ENCODE measurements at regions not wholly inside any gene's neighbourhood (a gene's known extent, or its start where the extent isn't known, plus 50 kb on each side); places are given as distances from the start of the nearest gene placed in this dataset.

GRCh38 chr7:94274828-94275227 lies 119.9 kb upstream of the COL1A2 start:
- H3K4me2 ChIP-seq (ENCODE audit: insufficient read depth, low read length, poor library complexity, severe bottlenecking) = no peak overlapping the region
- no peak overlapping the region for H4K8ac ChIP-seq (ENCODE audit: low read depth, low read length)
- no peak overlapping the region for H2AFZ ChIP-seq (ENCODE audit: low read length)
- H2BK15ac ChIP-seq (ENCODE audit: low read length) = no peak overlapping the region
- H3K23ac ChIP-seq (ENCODE audit: low read depth, low read length, poor library complexity) = no peak overlapping the region
- no peaks in the 10 kb centered on the region for H3K36me3 ChIP-seq (replicated peaks in 1 of 2; ENCODE audit: control insufficient read depth in 2 of 2, insufficient read depth in 2 of 2, low read length in 2 of 2)
- no peak overlapping the region for H2AK5ac ChIP-seq (ENCODE audit: low read depth, low read length)
- H4K91ac ChIP-seq (ENCODE audit: low read depth, low read length, poor library complexity) = no peak overlapping the region
- H3K79me1 ChIP-seq (ENCODE audit: low read depth, low read length) = no peaks in the 10 kb centered on the region
- H2BK12ac ChIP-seq (ENCODE audit: low read length) = no peak overlapping the region
- H3K18ac ChIP-seq (ENCODE audit: low read length) = no peak overlapping the region
- no peak overlapping the region for H2BK5ac ChIP-seq (ENCODE audit: low read length)
- no peak overlapping the region for H2BK120ac ChIP-seq (ENCODE audit: low read depth, low read length)
- H3K9ac ChIP-seq (ENCODE audit: low read depth, low read length, poor library complexity) = no peak overlapping the region
- no peak overlapping the region for H3K14ac ChIP-seq (ENCODE audit: low read length)
- H3K4me1 ChIP-seq (ENCODE audit: control insufficient read depth in 2 of 2, insufficient read depth in 1 of 2, low read depth in 1 of 2, low read length in 2 of 2) = peaks cover 0 to 18% of the 10 kb centered on the region in 2 donors
- no peak overlapping the region for H3K4me3 ChIP-seq (ENCODE audit: low read length in 2 of 2)
- H3K9me3 ChIP-seq (replicated peaks in 1 of 2; ENCODE audit: control insufficient read depth in 2 of 2, insufficient read depth in 1 of 2, low read depth in 1 of 2, low read length in 2 of 2) = peaks cover 0 to 7% of the 10 kb centered on the region in 2 donors
- WGBS, 2 donors (ENCODE audit: extremely low coverage in 2 of 2, insufficient read length in 2 of 2, insufficient replicate concordance in 1 of 2) = no CpG with 5 or more reads among the region's 3 CpGs
- H3K27me3 ChIP-seq (ENCODE audit: control insufficient read depth in 3 of 3, insufficient read depth in 3 of 3, low read depth in 1 of 3, low read length in 3 of 3) = no peaks in the 10 kb centered on the region
- H3K27ac ChIP-seq (replicated peaks; ENCODE audit: low read length) = no peak overlapping the region
- no peak for DNase-seq (ENCODE audit: low spot score)
- no peak overlapping the region for H3K4ac ChIP-seq (ENCODE audit: low read length)

- no peak overlapping the region for H2BK5ac ChIP-seq (ENCODE audit: low read length)
- peaks cover 0 to 7% of the 10 kb centered on the region in 2 donors for H3K9me3 ChIP-seq (replicated peaks in 1 of 2; ENCODE audit: control insufficient read depth in 2 of 2, insufficient read depth in 1 of 2, low read depth in 1 of 2, low read length in 2 of 2)
- H2BK15ac ChIP-seq (ENCODE audit: low read length) = no peak overlapping the region
- H3K4me2 ChIP-seq (ENCODE audit: insufficient read depth, low read length, poor library complexity, severe bottlenecking) = no peak overlapping the region
- no peaks in the 10 kb centered on the region for H3K27me3 ChIP-seq (ENCODE audit: control insufficient read depth in 3 of 3, insufficient read depth in 3 of 3, low read depth in 1 of 3, low read length in 3 of 3)
- H3K27ac ChIP-seq (replicated peaks; ENCODE audit: low read length) = no peak overlapping the region
- H3K36me3 ChIP-seq (replicated peaks in 1 of 2; ENCODE audit: control insufficient read depth in 2 of 2, insufficient read depth in 2 of 2, low read length in 2 of 2) = no peaks in the 10 kb centered on the region
- no peak overlapping the region for H2AK5ac ChIP-seq (ENCODE audit: low read depth, low read length)
- no CpG with 5 or more reads among the region's 4 CpGs for WGBS, 2 donors (ENCODE audit: extremely low coverage in 2 of 2, insufficient read length in 2 of 2, insufficient replicate concordance in 1 of 2)
- no peak overlapping the region for H4K8ac ChIP-seq (ENCODE audit: low read depth, low read length)
- no peak overlapping the region for H2BK12ac ChIP-seq (ENCODE audit: low read length)
- no peak overlapping the region for H3K18ac ChIP-seq (ENCODE audit: low read length)
- H3K14ac ChIP-seq (ENCODE audit: low read length) = no peak overlapping the region
- H4K91ac ChIP-seq (ENCODE audit: low read depth, low read length, poor library complexity) = no peak overlapping the region
- no peak overlapping the region for H3K4me3 ChIP-seq (ENCODE audit: low read length in 2 of 2)
- no peak overlapping the region for H3K9ac ChIP-seq (ENCODE audit: low read depth, low read length, poor library complexity)
- no peak for DNase-seq (ENCODE audit: low spot score)
- no peak overlapping the region for H2BK120ac ChIP-seq (ENCODE audit: low read depth, low read length)
- peaks cover 0 to 19% of the 10 kb centered on the region in 2 donors for H3K4me1 ChIP-seq (ENCODE audit: control insufficient read depth in 2 of 2, insufficient read depth in 1 of 2, low read depth in 1 of 2, low read length in 2 of 2)
- H3K79me1 ChIP-seq (ENCODE audit: low read depth, low read length) = no peaks in the 10 kb centered on the region
- no peak overlapping the region for H3K23ac ChIP-seq (ENCODE audit: low read depth, low read length, poor library complexity)
- H3K4ac ChIP-seq (ENCODE audit: low read length) = no peak overlapping the region
- H2AFZ ChIP-seq (ENCODE audit: low read length) = peak overlapping the region; percentile 11
These were observed 118.7 kb upstream of the COL1A2 start for GRCh38 chr7:94276027-94276426.

DNA sequence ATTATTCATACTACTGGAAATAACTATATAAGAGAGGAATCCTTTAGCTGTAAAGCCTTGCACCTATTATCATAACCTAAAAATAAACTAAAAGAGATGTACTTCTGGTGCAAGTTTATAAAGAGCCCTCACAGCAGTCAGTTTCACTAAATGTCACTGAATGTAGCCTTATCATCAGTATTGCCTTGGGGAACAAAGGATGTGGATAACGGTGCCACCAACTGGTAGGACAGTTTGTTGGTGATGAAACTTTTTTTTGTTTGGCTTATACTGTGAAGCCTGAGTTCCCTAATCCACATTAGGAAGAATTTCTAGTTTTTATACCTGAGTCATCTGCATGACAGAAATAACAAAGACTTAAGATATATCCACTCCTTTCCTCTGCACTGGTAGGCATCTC lies 117.9 kb upstream of the COL1A2 start:
- Histone ChIP-seq H2AK5ac (ENCODE audit: low read depth, low read length) (no peak overlapping the region), H3K4me1 (ENCODE audit: control insufficient read depth in 2 of 2, insufficient read depth in 1 of 2, low read depth in 1 of 2, low read length in 2 of 2) (peaks cover 0 to 21% of the 10 kb centered on the region in 2 donors), H3K4me3 (ENCODE audit: low read length in 2 of 2) (no peak overlapping the region), H3K4me2 (ENCODE audit: insufficient read depth, low read length, poor library complexity, severe bottlenecking) (no peak overlapping the region), H3K79me1 (ENCODE audit: low read depth, low read length) (no peaks in the 10 kb centered on the region), H3K27ac (replicated peaks; ENCODE audit: low read length) (no peak overlapping the region), H2BK5ac (ENCODE audit: low read length) (no peak overlapping the region), H3K14ac (ENCODE audit: low read length) (no peak overlapping the region), H3K9me3 (replicated peaks in 1 of 2; ENCODE audit: control insufficient read depth in 2 of 2, insufficient read depth in 1 of 2, low read depth in 1 of 2, low read length in 2 of 2) (peaks cover 0 to 7% of the 10 kb centered on the region in 2 donors), H3K4ac (ENCODE audit: low read length) (no peak overlapping the region), H2BK12ac (ENCODE audit: low read length) (no peak overlapping the region), H4K91ac (ENCODE audit: low read depth, low read length, poor library complexity) (no peak overlapping the region), H3K18ac (ENCODE audit: low read length) (no peak overlapping the region), H4K8ac (ENCODE audit: low read depth, low read length) (no peak overlapping the region), H3K36me3 (replicated peaks in 1 of 2; ENCODE audit: control insufficient read depth in 2 of 2, insufficient read depth in 2 of 2, low read length in 2 of 2) (no peaks in the 10 kb centered on the region), H3K9ac (ENCODE audit: low read depth, low read length, poor library complexity) (no peak overlapping the region), H3K23ac (ENCODE audit: low read depth, low read length, poor library complexity) (no peak overlapping the region), H2BK15ac (ENCODE audit: low read length) (no peak overlapping the region), H3K27me3 (ENCODE audit: control insufficient read depth in 3 of 3, insufficient read depth in 3 of 3, low read depth in 1 of 3, low read length in 3 of 3) (no peaks in the 10 kb centered on the region), H2BK120ac (ENCODE audit: low read depth, low read length) (no peak overlapping the region), H2AFZ (ENCODE audit: low read length) (no peak overlapping the region)
- WGBS, 2 donors (ENCODE audit: extremely low coverage in 2 of 2, insufficient read length in 2 of 2, insufficient replicate concordance in 1 of 2) = no CpG with 5 or more reads among the region's 1 CpG
- DNase-seq (ENCODE audit: low spot score) = no peak

- H3K4me3 ChIP-seq (ENCODE audit: low read length in 2 of 2) = no peak overlapping the region
These were observed 117.5 kb upstream of the COL1A2 start for GRCh38 chr7:94277236-94277635.

More at GRCh38 chr7:94277236-94277635, 117.5 kb upstream of the COL1A2 start:
- H3K9me3 ChIP-seq (replicated peaks in 1 of 2; ENCODE audit: control insufficient read depth in 2 of 2, insufficient read depth in 1 of 2, low read depth in 1 of 2, low read length in 2 of 2) = peaks cover 0 to 7% of the 10 kb centered on the region in 2 donors
- no peak overlapping the region for H4K91ac ChIP-seq (ENCODE audit: low read depth, low read length, poor library complexity)
- no peak overlapping the region for H3K9ac ChIP-seq (ENCODE audit: low read depth, low read length, poor library complexity)
- H3K27ac ChIP-seq (replicated peaks; ENCODE audit: low read length) = no peak overlapping the region
- WGBS, 2 donors (ENCODE audit: extremely low coverage in 2 of 2, insufficient read length in 2 of 2, insufficient replicate concordance in 1 of 2) = no CpG with 5 or more reads among the region's 4 CpGs
- H2BK15ac ChIP-seq (ENCODE audit: low read length) = no peak overlapping the region
- no peaks in the 10 kb centered on the region for H3K27me3 ChIP-seq (ENCODE audit: control insufficient read depth in 3 of 3, insufficient read depth in 3 of 3, low read depth in 1 of 3, low read length in 3 of 3)
- H4K8ac ChIP-seq (ENCODE audit: low read depth, low read length) = no peak overlapping the region
- H3K18ac ChIP-seq (ENCODE audit: low read length) = no peak overlapping the region
- no peaks in the 10 kb centered on the region for H3K36me3 ChIP-seq (replicated peaks in 1 of 2; ENCODE audit: control insufficient read depth in 2 of 2, insufficient read depth in 2 of 2, low read length in 2 of 2)
- H2BK12ac ChIP-seq (ENCODE audit: low read length) = no peak overlapping the region
- H2AFZ ChIP-seq (ENCODE audit: low read length) = no peak overlapping the region
- H2BK120ac ChIP-seq (ENCODE audit: low read depth, low read length) = no peak overlapping the region
- H3K79me1 ChIP-seq (ENCODE audit: low read depth, low read length) = no peaks in the 10 kb centered on the region
- H2BK5ac ChIP-seq (ENCODE audit: low read length) = no peak overlapping the region
- peaks cover 0 to 21% of the 10 kb centered on the region in 2 donors for H3K4me1 ChIP-seq (ENCODE audit: control insufficient read depth in 2 of 2, insufficient read depth in 1 of 2, low read depth in 1 of 2, low read length in 2 of 2)
- H3K4ac ChIP-seq (ENCODE audit: low read length) = no peak overlapping the region
- H3K14ac ChIP-seq (ENCODE audit: low read length) = no peak overlapping the region
- no peak for DNase-seq (ENCODE audit: low spot score)
- H3K4me2 ChIP-seq (ENCODE audit: insufficient read depth, low read length, poor library complexity, severe bottlenecking) = no peak overlapping the region
- no peak overlapping the region for H3K23ac ChIP-seq (ENCODE audit: low read depth, low read length, poor library complexity)
- no peak overlapping the region for H2AK5ac ChIP-seq (ENCODE audit: low read depth, low read length)

Measured in neuronal stem cell (in vitro differentiated cells).